Bronchial epithelial cell (primary cell): ENCODE measurements at regions not wholly inside any gene's neighbourhood (a gene's known extent, or its start where the extent isn't known, plus 50 kb on each side); places are given as distances from the start of the nearest gene placed in this dataset.
"Not testable (repeated sequence)": the region's sequence is repeated elsewhere in the genome, so short reads cannot be mapped to it uniquely, and the experiment has no call there.

Source experiments
- DNase-seq: peaks from one replicate; pipeline ENCODE4 v3.0.0-alpha.2; 2010; ENCODE audit warnings: low read depth
- FAIRE-seq: peaks from 2 replicates; lab custom pipeline; 2011; peaks lifted over from hg19 to GRCh38; lab: Jason Lieb, UNC
- H3K27me3 ChIP-seq: 2 replicates; pipeline ENCODE4 v1.5.1; 2011; ENCODE audit warnings: low read length; ENCODE audit not compliant: control insufficient read depth, insufficient read depth
- H3K36me3 ChIP-seq: 2 replicates; pipeline ENCODE4 v1.5.1; 2011; ENCODE audit warnings: low read length; ENCODE audit not compliant: control insufficient read depth, insufficient read depth
- H3K4me3 ChIP-seq: 2 replicates; pipeline ENCODE4 v1.5.1; 2011; ENCODE audit warnings: mild to moderate bottlenecking, low read depth, low read length, control low read depth
- TF ChIP-seq, protein P1 (sequence below): IDR thresholded peaks from 2 replicates; pipeline ENCODE4 v1.5.1; 2011; ENCODE audit warnings: mild to moderate bottlenecking, moderate library complexity, low read length, control low read depth, inconsistent platforms; ENCODE audit not compliant: insufficient read depth, severe bottlenecking

- DNase-seq (no peak), FAIRE-seq (peak; percentile 70)
- H3K36me3 ChIP-seq, result no peaks in the 10 kb centered on the region
- TF ChIP-seq, protein P1, sequence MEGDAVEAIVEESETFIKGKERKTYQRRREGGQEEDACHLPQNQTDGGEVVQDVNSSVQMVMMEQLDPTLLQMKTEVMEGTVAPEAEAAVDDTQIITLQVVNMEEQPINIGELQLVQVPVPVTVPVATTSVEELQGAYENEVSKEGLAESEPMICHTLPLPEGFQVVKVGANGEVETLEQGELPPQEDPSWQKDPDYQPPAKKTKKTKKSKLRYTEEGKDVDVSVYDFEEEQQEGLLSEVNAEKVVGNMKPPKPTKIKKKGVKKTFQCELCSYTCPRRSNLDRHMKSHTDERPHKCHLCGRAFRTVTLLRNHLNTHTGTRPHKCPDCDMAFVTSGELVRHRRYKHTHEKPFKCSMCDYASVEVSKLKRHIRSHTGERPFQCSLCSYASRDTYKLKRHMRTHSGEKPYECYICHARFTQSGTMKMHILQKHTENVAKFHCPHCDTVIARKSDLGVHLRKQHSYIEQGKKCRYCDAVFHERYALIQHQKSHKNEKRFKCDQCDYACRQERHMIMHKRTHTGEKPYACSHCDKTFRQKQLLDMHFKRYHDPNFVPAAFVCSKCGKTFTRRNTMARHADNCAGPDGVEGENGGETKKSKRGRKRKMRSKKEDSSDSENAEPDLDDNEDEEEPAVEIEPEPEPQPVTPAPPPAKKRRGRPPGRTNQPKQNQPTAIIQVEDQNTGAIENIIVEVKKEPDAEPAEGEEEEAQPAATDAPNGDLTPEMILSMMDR, result no peak
- no peak overlapping the region for H3K4me3 ChIP-seq
- no peaks in the 10 kb centered on the region for H3K27me3 ChIP-seq
These were observed 817.2 kb downstream of the TMEM121 start for GRCh38 chr14:106343626-106344025.

- not testable (repeated sequence) for FAIRE-seq, H3K4me3 ChIP-seq, H3K36me3 ChIP-seq, H3K27me3 ChIP-seq, DNase-seq
These were observed 817.8 kb downstream of the TMEM121 start for GRCh38 chr14:106344065-106344614.

DNA sequence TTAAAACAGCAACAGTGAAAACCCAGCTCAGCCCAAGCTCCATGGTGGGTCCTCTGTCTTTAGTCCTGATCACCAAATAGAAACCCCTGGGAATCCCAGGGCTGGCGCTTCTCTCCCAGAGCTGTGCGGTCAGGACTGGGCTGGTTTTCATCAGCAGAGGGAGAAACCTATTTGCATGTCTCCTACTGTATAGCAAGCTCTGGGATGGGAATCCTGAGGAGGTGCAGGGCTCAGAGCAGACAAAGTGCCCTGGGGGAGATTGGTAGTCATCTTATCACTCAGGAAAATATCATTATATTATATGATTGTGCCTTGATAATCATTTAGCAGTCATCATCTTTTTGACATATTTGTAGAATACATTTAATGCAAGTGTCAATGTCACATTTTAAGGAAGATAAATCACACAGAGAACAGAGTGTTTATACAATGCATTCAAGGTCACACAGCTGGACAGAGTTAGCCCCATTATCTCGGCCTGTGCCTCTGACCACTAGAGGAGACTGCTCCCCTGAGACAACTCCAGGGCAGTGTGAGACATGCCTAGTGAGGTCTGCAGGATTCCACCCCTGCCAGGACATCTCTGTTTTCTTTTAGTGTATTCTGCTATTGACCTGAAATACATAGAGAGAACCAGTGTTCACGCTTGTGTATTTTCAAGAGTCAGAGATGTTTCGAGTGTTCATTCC, 818.6 kb downstream of the TMEM121 start:
- not testable (repeated sequence) for DNase-seq, H3K27me3 ChIP-seq, FAIRE-seq, H3K4me3 ChIP-seq, H3K36me3 ChIP-seq

DNA sequence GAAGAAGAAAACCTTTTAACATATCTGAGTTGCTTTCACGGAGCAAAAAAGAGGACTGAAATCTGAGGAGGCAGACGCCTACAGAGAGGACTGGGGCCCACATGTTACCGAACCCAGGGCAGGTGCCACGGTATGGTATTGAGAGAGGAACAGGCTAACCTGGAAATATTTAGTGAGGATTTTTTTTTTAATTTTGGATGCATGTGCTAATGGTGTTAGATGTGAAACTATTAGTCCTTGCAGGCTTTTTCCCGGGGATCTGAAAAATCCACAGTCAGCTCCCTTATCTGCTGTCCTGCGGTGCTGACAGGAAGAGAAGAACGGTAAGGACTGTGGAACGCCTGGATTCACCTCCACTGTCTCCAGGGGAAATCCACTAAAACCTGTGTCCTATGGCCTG, 819.7 kb downstream of the TMEM121 start:
- Histone ChIP-seq H3K36me3 (no peaks in the 10 kb centered on the region), H3K4me3 (no peak overlapping the region), H3K27me3 (no peaks in the 10 kb centered on the region)
- FAIRE-seq (no peak), DNase-seq (no peak)
- TF ChIP-seq, protein P1, result no peak

DNA sequence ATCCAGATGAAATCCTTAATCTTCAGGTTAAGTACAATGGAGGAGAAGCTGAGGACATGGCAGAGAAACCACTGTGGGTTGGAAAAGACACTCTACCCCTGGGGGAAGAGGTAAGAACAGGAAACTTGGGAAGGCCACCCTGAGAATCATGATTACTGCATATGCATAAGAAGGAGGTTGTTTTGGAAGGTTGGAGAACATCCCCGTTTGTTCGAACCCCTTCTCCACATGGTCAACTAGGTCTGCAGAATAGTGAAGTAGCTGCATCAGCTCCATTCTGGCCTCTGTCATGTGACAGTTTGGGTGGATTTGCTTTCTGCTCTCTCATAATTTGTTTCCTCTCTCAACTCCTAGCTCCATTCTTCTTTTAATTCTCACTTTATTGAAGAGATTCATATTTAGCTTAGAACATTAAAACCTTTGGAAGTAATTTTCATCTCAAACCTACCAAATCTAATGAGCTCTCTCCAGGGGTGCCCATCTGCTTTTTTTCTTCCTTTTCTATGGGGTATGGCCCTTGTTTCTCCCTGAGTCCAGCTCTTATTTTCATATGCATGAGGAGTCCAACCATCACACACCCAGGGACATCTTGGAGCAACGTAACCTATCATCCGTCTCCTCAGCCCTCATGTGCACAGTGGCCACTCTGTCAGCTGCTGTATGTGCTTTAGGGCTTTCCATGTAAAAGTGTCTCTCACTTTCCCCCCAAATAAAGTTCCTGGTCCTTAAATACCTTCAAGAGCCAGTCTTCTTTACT, 820.3 kb downstream of the TMEM121 start:
- TF ChIP-seq, protein P1, result no peak
- no peaks in the 10 kb centered on the region for H3K27me3 ChIP-seq
- DNase-seq (no peak), FAIRE-seq (no peak)
- no peaks in the 10 kb centered on the region for H3K36me3 ChIP-seq
- H3K4me3 ChIP-seq, result no peak overlapping the region

GRCh38 chr14:106347291-106347778, 821.0 kb downstream of the TMEM121 start:
- DNase-seq (no peak), FAIRE-seq (no peak)
- Histone ChIP-seq H3K27me3 (no peaks in the 10 kb centered on the region), H3K4me3 (no peak overlapping the region), H3K36me3 (no peaks in the 10 kb centered on the region)
- TF ChIP-seq, protein P1, result no peak
